Nucleus accumbens (tissue), 56 donors: ENCODE measurements at regions not wholly inside any gene's neighbourhood (a gene's known extent, or its start where the extent isn't known, plus 50 kb on each side); places are given as distances from the start of the nearest gene placed in this dataset.
A peak's percentile ranks its signal among the peaks of the same experiment; 100 is the strongest.
"Not testable (repeated sequence)": the region's sequence is repeated elsewhere in the genome, so short reads cannot be mapped to it uniquely, and the experiment has no call there.

Source experiments
- DNase-seq, 56 donors: peaks; one replicate each; lab custom pipeline; 2025; lab: John Stamatoyannopoulos, UW

DNA sequence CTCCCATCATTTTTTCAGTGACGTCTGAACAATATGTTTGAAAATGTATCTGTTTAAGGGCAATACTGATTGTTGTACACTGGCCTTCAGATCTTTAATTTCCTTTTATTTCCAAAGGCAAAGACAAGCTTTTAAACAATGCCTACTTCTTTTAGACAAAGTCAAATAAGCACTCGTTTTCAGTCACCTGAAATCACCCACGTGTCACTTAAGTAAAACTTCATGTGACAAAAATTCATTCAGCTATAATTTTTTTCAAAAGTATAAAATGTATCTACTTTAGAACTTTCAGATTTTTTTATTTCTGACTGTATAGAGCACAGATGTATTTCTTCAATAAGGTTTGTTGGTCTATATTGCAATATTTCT is 113.5 kb upstream of the BEND6 start:
- DNase-seq, result no peak

DNA sequence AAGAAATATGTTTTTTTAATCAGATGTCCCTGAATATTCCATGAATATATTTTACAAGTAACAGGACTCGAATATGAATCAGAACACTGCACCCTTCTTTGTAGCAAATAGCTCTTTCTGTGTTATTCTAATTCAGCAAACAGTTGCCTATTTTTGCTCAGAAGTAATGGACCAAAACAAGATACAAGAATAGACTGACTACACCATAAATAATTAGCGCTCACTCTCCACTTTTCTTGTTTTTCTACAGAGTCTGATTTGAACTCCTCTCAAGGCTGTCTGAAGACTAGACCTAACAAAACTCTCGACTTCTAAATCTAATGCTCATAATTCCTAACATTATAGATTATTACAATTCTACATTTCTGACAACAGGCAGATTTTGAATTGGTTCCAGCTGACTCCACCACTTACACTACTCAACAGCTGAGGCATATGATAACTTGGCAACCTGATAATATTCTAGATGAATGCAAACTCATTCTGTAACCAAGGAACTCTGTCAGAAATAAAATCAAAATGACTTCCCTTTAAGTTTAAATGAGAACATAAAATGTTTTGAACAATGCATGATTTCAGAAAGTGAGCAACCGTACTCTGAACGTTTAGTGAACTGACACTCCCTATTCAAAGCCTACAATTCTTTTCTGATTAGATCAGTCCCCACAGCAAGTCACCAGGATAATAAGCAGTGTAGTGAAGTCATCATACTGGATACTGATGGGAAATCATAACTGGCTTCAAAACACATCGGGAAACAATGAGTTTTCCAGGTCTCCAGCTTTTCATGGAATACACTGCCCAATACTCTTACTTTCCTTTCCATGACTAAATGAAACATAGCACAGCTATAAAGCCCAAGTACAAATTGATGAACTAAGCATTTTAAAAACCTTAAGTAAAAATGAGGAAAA is 114.2 kb upstream of the BEND6 start:
- peak in 1 of 56 donors; percentile 19 for DNase-seq

DNA sequence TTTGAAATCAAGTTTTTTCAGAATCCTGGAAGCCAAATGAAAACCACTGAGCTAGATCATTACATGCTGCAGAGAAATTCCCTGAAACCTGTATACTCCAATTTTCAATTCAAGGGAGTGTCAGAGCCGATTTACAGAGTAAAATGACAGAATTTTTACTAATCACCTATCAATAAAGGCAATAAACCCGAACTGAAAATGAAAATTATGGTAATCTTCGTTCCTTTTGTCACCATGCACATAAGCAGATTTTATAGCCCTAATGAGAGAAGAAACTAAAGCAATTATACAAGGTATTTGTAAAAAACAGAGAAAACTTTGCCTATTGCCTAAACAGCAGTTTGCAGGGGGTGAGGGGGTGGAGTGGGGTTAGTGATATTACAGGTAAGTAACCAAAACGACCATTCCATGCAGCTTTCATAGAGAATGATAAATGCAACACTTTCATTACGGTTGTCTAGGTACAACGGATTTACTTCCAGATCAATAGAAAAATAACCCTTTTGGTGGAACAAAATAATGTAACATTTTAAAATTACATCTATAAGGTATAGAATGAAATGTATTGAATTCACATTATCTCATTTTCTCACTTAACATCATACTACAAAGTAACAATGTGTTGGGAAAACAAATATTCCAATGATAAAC is 115.2 kb upstream of the BEND6 start:
- no peak for DNase-seq

- DNase-seq, result no peak
Observed at GRCh38 chr6:56838965-56839364, 115.9 kb upstream of the BEND6 start.

- DNase-seq, result no peak
Observed at GRCh38 chr6:56838016-56838555, 116.8 kb upstream of the BEND6 start.

- no peak for DNase-seq
Observed at GRCh38 chr6:56837322-56837894, 117.5 kb upstream of the BEND6 start.

- no peak for DNase-seq
Observed at GRCh38 chr6:56835612-56836011, 119.3 kb upstream of the BEND6 start.

DNA sequence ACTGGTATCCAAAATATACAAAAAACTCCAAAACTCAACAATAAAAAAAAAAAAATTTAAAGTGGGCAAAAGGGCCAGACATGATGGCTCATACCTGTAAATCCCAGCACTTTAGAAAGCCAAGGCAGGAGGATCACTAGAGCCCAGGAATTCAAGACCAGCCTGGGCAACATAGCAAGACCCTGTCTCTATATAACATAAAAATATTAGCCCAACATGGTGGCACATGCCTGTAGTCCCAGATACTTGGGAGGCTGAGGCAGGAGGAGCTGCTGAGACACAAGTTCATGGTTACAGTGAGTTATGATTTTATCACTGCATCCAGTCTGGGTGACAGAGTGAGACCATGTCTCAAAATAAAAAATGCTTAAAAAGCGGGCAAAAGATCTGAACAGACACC is 121.0 kb upstream of the BEND6 start:
- no peak for DNase-seq

GRCh38 chr6:56833127-56833791 is 121.6 kb upstream of the BEND6 start:
- DNase-seq, result no peak

- no peak for DNase-seq
Observed at GRCh38 chr6:56832225-56832624, 122.7 kb upstream of the BEND6 start.

DNA sequence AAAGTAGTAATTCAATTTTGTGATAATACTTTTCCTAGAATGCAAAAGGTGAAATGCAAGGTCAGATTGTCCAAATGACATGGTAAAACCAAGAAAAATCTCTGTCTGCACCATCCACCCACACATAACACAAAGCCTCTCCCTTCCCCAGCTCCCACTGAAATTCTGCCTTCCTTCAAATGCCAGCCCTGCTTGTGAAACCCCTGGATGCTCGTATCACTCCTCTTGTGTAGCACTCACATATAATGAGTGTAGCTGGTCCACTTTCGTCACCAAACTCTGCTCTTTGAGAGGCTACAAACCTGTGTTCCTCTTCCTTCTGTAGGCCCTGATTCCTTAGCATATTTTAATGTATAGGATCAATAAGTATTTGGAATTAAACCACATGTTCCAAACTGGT is 123.6 kb upstream of the BEND6 start:
- no peak for DNase-seq

GRCh38 chr6:56827908-56828649 is 126.8 kb upstream of the BEND6 start:
- no peak for DNase-seq

- DNase-seq, result not testable (repeated sequence)
Observed at GRCh38 chr6:56824431-56824830, 130.5 kb upstream of the BEND6 start.

DNA sequence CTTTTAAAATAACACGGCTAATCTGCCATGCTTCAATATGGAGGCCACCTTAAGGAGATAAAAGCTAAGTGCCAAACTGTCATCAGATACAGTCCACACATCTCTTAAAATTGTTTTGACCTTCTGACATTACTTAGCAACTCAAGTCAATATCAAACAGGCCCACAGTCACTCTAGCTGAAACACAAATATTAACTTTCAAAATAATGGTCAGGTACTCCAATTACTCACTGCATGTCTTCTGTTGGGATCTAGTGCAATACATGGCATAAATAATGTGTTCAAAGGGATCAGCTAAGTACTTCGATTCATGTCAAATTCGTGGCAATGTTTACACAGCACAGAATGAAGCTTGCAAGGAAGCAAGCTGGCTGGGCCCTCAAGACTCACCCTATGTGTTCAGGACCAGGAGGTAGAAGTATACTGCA is 133.9 kb upstream of the BEND6 start:
- DNase-seq, result no peak

GRCh38 chr6:56820060-56820459 is 134.8 kb upstream of the BEND6 start:
- no peak for DNase-seq

- DNase-seq, result no peak
Observed at GRCh38 chr6:56819604-56820003, 135.3 kb upstream of the BEND6 start.

DNA sequence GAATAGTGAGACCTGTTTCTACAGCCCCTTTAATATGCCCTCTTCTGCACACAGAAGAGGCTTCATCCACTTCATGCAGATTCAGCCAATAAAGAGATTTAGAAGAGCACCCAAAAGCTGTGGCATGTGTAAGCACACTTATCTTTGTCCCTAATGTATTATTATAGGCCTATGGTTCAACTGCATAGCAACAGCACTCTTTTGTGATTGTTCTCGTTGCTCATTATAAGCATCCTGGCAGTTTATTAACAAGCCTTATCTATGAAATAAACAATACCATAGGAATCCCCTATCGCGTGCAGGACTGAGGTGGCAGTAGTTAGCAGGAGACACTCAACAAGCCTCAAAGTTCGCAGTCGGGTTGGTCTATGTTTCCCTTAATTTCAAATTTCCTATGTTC is 138.5 kb upstream of the BEND6 start:
- DNase-seq, result no peak

DNA sequence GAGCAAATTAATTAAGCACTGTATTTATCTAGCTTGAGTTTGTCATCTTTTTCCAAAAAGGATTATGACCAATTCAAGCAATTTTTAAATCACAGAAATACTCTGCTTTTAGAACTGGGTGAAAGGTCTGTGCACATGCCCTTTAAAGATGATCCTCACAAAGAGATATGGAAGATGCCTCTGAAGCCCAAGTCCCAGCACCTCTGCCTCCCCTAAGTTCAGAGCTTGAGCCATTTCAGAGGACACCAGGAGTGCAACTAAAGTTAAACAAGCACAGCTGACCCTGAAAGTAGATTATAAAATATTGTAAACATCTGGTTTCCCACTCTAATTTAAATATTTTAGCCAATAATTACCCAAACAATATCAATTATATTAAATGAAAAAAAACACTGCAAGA is 139.5 kb upstream of the BEND6 start:
- DNase-seq, result no peak

GRCh38 chr6:56814802-56815201 is 140.1 kb upstream of the BEND6 start:
- DNase-seq, result peak in 1 of 56 donors; percentile 0

DNA sequence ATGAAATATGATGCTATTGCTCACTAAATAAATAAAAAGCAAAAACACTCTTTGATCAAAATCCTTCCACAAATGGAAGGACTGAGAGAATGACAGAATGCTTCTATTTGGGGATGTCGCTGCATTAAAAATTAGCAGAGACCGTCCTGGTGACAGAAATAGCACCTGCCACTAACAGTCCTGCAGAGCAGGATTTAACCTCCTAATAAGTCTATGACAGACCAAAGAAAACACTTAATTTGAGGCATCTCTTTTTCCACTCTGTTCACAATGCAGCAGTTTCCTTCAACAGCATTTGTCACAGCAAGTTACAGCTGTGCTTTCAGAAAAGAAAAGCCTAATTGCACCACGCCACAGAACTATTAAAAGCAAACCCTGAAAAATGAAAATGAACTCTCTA is 140.6 kb upstream of the BEND6 start:
- DNase-seq, result no peak
